ENCODE measurements at regions not wholly inside any gene's neighbourhood (a gene's known extent, or its start where the extent isn't known, plus 50 kb on each side); places are given as distances from the start of the nearest gene placed in this dataset.

DNA sequence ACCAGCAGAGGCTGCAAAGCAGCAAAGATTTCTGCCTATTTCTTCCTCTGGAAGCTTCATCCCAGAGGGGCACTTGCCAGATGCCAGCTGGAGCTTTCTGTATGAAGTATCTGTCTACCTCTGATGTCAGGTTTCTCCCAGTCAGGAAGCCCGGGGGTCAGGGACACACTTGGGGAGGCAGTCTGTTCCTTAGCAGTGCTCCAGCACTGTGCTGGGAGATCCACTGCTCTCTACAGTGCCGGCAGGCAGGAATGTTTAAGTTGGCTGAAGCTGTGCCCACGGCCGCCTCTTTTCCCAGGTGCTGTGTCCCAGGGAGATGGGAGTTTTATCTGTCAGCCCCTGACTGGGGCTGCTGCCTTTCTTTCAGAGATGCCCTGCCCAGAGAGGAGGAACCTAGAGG lies 631.1 kb upstream of the HTR1E start:
- TF ChIP-seq, protein P1, sequence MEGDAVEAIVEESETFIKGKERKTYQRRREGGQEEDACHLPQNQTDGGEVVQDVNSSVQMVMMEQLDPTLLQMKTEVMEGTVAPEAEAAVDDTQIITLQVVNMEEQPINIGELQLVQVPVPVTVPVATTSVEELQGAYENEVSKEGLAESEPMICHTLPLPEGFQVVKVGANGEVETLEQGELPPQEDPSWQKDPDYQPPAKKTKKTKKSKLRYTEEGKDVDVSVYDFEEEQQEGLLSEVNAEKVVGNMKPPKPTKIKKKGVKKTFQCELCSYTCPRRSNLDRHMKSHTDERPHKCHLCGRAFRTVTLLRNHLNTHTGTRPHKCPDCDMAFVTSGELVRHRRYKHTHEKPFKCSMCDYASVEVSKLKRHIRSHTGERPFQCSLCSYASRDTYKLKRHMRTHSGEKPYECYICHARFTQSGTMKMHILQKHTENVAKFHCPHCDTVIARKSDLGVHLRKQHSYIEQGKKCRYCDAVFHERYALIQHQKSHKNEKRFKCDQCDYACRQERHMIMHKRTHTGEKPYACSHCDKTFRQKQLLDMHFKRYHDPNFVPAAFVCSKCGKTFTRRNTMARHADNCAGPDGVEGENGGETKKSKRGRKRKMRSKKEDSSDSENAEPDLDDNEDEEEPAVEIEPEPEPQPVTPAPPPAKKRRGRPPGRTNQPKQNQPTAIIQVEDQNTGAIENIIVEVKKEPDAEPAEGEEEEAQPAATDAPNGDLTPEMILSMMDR (IDR thresholded peaks at IDR 0.05) = no peak
- no peak for TF ChIP-seq POLR2A (IDR thresholded peaks at IDR 0.05)

All from right lobe of liver (tissue), 4 donors.